Caco-2 (cell line): ENCODE measurements at regions not wholly inside any gene's neighbourhood (a gene's known extent, or its start where the extent isn't known, plus 50 kb on each side); places are given as distances from the start of the nearest gene placed in this dataset.

Experiments
- BruUV-seq: library from RNA; stranded (reverse); fragments of 400-500 nt; replicated peaks from 2 replicates; lab custom pipeline; 2021; lab: Mats Ljungman, UMichigan
- CTCF ChIA-PET: fragments of 300-600 bp; sonication (Branson Sonifier 250); formaldehyde crosslinking; loops from one replicate; lab custom pipeline; 2022; ENCODE audit warnings: antibody characterized with exemption; lab: Charles Lee
- POLR2A ChIA-PET: fragments of 300-600 bp; sonication (Branson Sonifier 250); formaldehyde crosslinking; loops from one replicate; lab custom pipeline; 2022; ENCODE audit warnings: antibody characterized with exemption; lab: Charles Lee
- DNase-seq, 2 experiments: peaks; one replicate each; pipeline versions ENCODE4 v3.0.0 to v3.0.0-alpha.2; 2020 to 2022
- H3K27me3 ChIP-seq: replicated peaks from 2 replicates; pipeline ENCODE4 v1.6.0; 2011; ENCODE audit warnings: low read length; ENCODE audit not compliant: control insufficient read depth, insufficient read depth
- H3K36me3 ChIP-seq: 2 replicates; pipeline ENCODE4 v1.5.1; 2011; ENCODE audit warnings: low read length; ENCODE audit not compliant: control insufficient read depth, insufficient read depth
- H3K4me1 ChIP-seq: fragments of 250-450 bp; sonication (Bioruptor Pico); 2 replicates; pipeline ENCODE4 v1.5.1; 2020; ENCODE audit warnings: mild to moderate bottlenecking
- H3K4me3 ChIP-seq: 2 replicates; pipeline ENCODE4 v1.5.1; 2011; ENCODE audit warnings: low read depth, mild to moderate bottlenecking, control low read depth, low read length
- H3K9me3 ChIP-seq: fragments of 250-450 bp; sonication (Bioruptor Pico); 2 replicates; pipeline ENCODE4 v1.5.1; 2020; ENCODE audit warnings: mild to moderate bottlenecking, moderate library complexity
- H3K27ac Mint-ChIP-seq: one replicate; pipeline ENCODE4 v1.8.0; 2022; ENCODE audit warnings: mixed read lengths; ENCODE audit not compliant: unreplicated experiment
- H3K27me3 Mint-ChIP-seq: one replicate; pipeline ENCODE4 v1.8.0; 2022; ENCODE audit warnings: mixed read lengths; ENCODE audit not compliant: insufficient read depth, unreplicated experiment
- H3K36me3 Mint-ChIP-seq: one replicate; pipeline ENCODE4 v1.8.0; 2022; ENCODE audit warnings: mild to moderate bottlenecking, mixed read lengths; ENCODE audit not compliant: insufficient read depth, unreplicated experiment
- H3K4me1 Mint-ChIP-seq: one replicate; pipeline ENCODE4 v1.8.0; 2022; ENCODE audit warnings: low read depth, mixed read lengths; ENCODE audit not compliant: unreplicated experiment
- H3K4me3 Mint-ChIP-seq: one replicate; pipeline ENCODE4 v1.8.0; 2022; ENCODE audit warnings: mild to moderate bottlenecking, moderate library complexity, mixed read lengths; ENCODE audit not compliant: unreplicated experiment
- H3K9me3 Mint-ChIP-seq: one replicate; pipeline ENCODE4 v1.8.0; 2022; ENCODE audit warnings: mixed read lengths; ENCODE audit not compliant: unreplicated experiment
- intact Hi-C: fragments of 100-400 bp; cut with micrococcal nuclease; formaldehyde crosslinking; loops from one replicate; pipeline ENCODE4 v1.10.0; 2022; ENCODE audit not compliant: unreplicated experiment
- TF ChIP-seq, protein P1 (sequence below), 2 experiments: fragments of 200-600 bp in 1 of 2; IDR thresholded peaks; 1 replicate in 1 of 2; 2 replicates in 1 of 2; pipeline versions ENCODE4 v1.5.1 to v1.8.0; 2011 to 2022; ENCODE audit warnings: antibody characterized with exemption in 1 of 2, control low read depth in 1 of 2, inconsistent platforms in 1 of 2, low read depth in 1 of 2, low read length in 1 of 2, mild to moderate bottlenecking in 1 of 2, moderate library complexity in 1 of 2; ENCODE audit not compliant: insufficient read depth in 1 of 2, severe bottlenecking in 1 of 2, unreplicated experiment in 1 of 2

DNA sequence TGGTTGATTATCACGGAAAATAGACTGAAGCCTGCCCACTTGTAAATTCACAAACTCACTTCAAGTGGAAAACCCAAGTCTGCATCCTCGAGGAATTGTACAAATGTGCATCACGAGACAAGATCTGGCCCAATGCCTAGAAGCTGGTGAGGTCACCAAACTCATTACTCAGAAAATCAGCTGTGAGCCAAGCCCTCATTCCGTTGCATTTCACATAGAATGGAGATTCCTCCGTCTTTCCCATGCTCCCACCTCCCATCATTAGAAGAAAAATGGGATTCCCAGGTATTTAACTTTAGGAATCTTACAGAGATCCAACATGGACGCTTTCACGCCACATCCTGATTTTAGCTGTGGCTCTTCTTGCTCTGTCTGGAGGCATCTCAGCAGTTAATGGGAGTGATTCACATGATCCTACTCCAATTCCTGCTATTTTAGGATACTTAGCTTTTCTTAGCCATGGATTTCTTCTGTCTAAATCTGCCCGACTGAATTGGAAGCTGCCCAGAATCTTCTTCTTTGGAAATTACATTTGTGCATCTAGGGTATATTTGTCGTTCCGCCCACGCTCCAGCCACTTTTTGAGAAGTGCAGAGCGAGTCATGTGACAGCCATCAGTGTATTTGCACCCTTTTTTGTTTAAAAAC is 68.7 kb upstream of the STMND1 start:
- Mint-ChIP-seq H3K27me3 (peaks cover 16% of the 10 kb centered on the region), H3K4me3 (no peak overlapping the region), H3K27ac (no peak overlapping the region), H3K4me1 (no peaks in the 10 kb centered on the region), H3K9me3 (no peaks in the 10 kb centered on the region), H3K36me3 (no peaks in the 10 kb centered on the region)
- no peaks in the 10 kb centered on the region for H3K36me3 ChIP-seq
- H3K27me3 ChIP-seq = no peaks in the 10 kb centered on the region
- POLR2A ChIA-PET = no interaction called here
- CTCF ChIA-PET = no interaction called here
- intact Hi-C loops = no loop called here
- TF ChIP-seq, protein P1, sequence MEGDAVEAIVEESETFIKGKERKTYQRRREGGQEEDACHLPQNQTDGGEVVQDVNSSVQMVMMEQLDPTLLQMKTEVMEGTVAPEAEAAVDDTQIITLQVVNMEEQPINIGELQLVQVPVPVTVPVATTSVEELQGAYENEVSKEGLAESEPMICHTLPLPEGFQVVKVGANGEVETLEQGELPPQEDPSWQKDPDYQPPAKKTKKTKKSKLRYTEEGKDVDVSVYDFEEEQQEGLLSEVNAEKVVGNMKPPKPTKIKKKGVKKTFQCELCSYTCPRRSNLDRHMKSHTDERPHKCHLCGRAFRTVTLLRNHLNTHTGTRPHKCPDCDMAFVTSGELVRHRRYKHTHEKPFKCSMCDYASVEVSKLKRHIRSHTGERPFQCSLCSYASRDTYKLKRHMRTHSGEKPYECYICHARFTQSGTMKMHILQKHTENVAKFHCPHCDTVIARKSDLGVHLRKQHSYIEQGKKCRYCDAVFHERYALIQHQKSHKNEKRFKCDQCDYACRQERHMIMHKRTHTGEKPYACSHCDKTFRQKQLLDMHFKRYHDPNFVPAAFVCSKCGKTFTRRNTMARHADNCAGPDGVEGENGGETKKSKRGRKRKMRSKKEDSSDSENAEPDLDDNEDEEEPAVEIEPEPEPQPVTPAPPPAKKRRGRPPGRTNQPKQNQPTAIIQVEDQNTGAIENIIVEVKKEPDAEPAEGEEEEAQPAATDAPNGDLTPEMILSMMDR (IDR thresholded peaks at IDR 0.05; ENCODE audit: insufficient read depth in 1 of 2, low read depth in 1 of 2, low read length in 1 of 2, severe bottlenecking in 1 of 2, unreplicated experiment in 1 of 2) = no peak
- H3K4me3 ChIP-seq = no peak overlapping the region
- no TSS peak for BruUV-seq
- H3K9me3 ChIP-seq = no peaks in the 10 kb centered on the region
- H3K4me1 ChIP-seq = no peaks in the 10 kb centered on the region
- no peak for DNase-seq

- Histone ChIP-seq H3K27me3 (no peaks in the 10 kb centered on the region), H3K36me3 (no peaks in the 10 kb centered on the region), H3K4me1 (no peaks in the 10 kb centered on the region), H3K9me3 (no peaks in the 10 kb centered on the region), H3K4me3 (no peak overlapping the region)
- Mint-ChIP-seq H3K27ac (no peak overlapping the region), H3K36me3 (no peaks in the 10 kb centered on the region), H3K9me3 (no peaks in the 10 kb centered on the region), H3K4me3 (no peak overlapping the region), H3K4me1 (no peaks in the 10 kb centered on the region), H3K27me3 (peaks cover 17% of the 10 kb centered on the region)
- DNase-seq = no peak
- TF ChIP-seq, protein P1 (IDR thresholded peaks at IDR 0.05; ENCODE audit: insufficient read depth in 1 of 2, low read depth in 1 of 2, low read length in 1 of 2, severe bottlenecking in 1 of 2, unreplicated experiment in 1 of 2) = no peak
- intact Hi-C loops = no loop called here
- BruUV-seq = no TSS peak
- POLR2A ChIA-PET = no interaction called here
- CTCF ChIA-PET = no interaction called here
Measured at GRCh38 chr6:17032590-17032987, 69.3 kb upstream of the STMND1 start.

DNA sequence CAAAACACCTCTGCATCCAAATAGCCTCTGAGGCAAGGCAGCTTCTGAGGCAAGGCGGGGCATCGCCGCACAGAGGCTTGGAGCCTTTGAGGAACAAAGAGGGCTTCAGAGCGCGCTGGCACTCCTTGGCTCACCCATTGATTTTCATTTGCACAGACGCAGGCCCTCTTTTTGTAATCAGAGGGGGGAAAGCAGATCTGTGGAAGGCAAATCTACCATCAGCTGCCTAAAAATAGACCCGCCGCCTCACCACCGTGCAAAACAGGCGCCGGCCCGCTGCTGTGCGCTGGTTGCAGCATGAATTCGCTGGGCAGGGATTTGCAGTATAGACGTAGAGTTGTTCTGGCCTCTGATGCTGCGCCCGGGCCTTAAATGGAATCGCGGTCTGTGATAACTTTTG is 69.9 kb upstream of the STMND1 start:
- POLR2A ChIA-PET = no interaction called here
- no peaks in the 10 kb centered on the region for H3K36me3 Mint-ChIP-seq
- DNase-seq = no peak
- no peaks in the 10 kb centered on the region for H3K4me1 Mint-ChIP-seq
- TF ChIP-seq, protein P1 (IDR thresholded peaks at IDR 0.05; ENCODE audit: insufficient read depth in 1 of 2, low read depth in 1 of 2, low read length in 1 of 2, severe bottlenecking in 1 of 2, unreplicated experiment in 1 of 2) = no peak
- Histone ChIP-seq H3K4me3 (no peak overlapping the region), H3K27me3 (no peaks in the 10 kb centered on the region), H3K36me3 (no peaks in the 10 kb centered on the region), H3K9me3 (no peaks in the 10 kb centered on the region), H3K4me1 (no peaks in the 10 kb centered on the region)
- no peak overlapping the region for H3K27ac Mint-ChIP-seq
- intact Hi-C loops = no loop called here
- CTCF ChIA-PET = no interaction called here
- no peaks in the 10 kb centered on the region for H3K9me3 Mint-ChIP-seq
- no TSS peak for BruUV-seq
- H3K4me3 Mint-ChIP-seq = no peak overlapping the region
- H3K27me3 Mint-ChIP-seq = peaks cover 22% of the 10 kb centered on the region
